ENCODE measurements at regions not wholly inside any gene's neighbourhood (a gene's known extent, or its start where the extent isn't known, plus 50 kb on each side); places are given as distances from the start of the nearest gene placed in this dataset.

DNA sequence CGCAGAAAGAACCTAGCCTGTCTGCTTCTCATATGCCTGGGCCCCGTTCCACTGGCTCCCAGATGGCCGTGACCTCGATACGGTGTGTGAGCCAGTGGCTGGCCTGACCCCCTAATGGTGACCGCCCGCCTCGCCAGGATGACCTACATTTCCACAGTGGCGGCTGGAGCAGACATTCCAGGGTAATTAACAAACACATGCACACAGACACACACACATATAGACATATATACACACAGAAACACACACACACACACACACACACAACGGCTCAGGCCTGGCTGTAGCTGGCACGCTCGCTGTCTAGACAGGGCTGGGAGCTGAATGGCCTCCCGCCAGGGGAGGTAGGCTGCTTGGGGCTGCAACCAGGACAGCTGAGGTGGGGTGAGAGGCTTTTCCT lies 227.1 kb downstream of the ANKRD60 start:
- Mint-ChIP-seq H3K4me1 (ENCODE audit: low read depth, unreplicated experiment) (no peaks in the 10 kb centered on the region), H3K4me3 (ENCODE audit: unreplicated experiment) (no peak overlapping the region), H3K27me3 (ENCODE audit: insufficient read depth, unreplicated experiment) (no peaks in the 10 kb centered on the region), H3K9me3 (ENCODE audit: unreplicated experiment) (peaks cover 9% of the 10 kb centered on the region), H3K27ac (ENCODE audit: unreplicated experiment) (no peak overlapping the region), H3K36me3 (ENCODE audit: insufficient read depth, unreplicated experiment) (no peaks in the 10 kb centered on the region)
- CTCF ChIA-PET: no interaction called here
- H3K36me3 ChIP-seq (ENCODE audit: control insufficient read depth, insufficient read depth, low read length): no peaks in the 10 kb centered on the region
- TF ChIP-seq, protein P1, sequence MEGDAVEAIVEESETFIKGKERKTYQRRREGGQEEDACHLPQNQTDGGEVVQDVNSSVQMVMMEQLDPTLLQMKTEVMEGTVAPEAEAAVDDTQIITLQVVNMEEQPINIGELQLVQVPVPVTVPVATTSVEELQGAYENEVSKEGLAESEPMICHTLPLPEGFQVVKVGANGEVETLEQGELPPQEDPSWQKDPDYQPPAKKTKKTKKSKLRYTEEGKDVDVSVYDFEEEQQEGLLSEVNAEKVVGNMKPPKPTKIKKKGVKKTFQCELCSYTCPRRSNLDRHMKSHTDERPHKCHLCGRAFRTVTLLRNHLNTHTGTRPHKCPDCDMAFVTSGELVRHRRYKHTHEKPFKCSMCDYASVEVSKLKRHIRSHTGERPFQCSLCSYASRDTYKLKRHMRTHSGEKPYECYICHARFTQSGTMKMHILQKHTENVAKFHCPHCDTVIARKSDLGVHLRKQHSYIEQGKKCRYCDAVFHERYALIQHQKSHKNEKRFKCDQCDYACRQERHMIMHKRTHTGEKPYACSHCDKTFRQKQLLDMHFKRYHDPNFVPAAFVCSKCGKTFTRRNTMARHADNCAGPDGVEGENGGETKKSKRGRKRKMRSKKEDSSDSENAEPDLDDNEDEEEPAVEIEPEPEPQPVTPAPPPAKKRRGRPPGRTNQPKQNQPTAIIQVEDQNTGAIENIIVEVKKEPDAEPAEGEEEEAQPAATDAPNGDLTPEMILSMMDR (IDR thresholded peaks at IDR 0.05; ENCODE audit: insufficient read depth in 1 of 2, low read depth in 1 of 2, low read length in 1 of 2, severe bottlenecking in 1 of 2, unreplicated experiment in 1 of 2): no peak
- POLR2A ChIA-PET: no interaction called here
- H3K9me3 ChIP-seq: peaks cover 6% of the 10 kb centered on the region; the same call in 1 of the 2 replicates
- no peaks in the 10 kb centered on the region for H3K4me1 ChIP-seq
- no TSS peak for BruUV-seq (replicated peaks)
- no peaks in the 10 kb centered on the region for H3K27me3 ChIP-seq (replicated peaks; ENCODE audit: control insufficient read depth, insufficient read depth, low read length)
- no peak for DNase-seq
- H3K4me3 ChIP-seq (ENCODE audit: low read depth, low read length): no peak overlapping the region
- intact Hi-C loops (cut with micrococcal nuclease; ENCODE audit: unreplicated experiment): no loop called here

DNA sequence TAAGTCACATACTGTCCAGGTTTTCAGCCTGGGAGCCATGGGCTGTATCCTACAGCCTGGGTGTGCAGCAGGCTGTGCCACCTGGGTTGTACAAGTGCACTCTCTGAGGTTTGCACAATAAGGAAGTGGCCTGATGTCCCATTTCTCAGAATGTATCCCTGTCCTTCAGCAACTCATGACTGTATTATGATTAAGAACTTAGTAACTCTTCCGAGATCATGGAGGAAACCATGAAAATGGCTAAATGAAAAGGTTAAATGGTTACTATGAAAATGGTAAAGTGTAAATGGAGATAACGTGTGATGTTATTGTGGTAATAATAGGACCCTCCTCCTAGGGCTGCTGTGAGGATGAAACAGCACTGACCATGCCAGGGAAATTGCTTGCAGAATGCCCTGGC lies 227.6 kb downstream of the ANKRD60 start:
- no peaks in the 10 kb centered on the region for H3K27me3 Mint-ChIP-seq (ENCODE audit: insufficient read depth, unreplicated experiment)
- no peak overlapping the region for H3K27ac Mint-ChIP-seq (ENCODE audit: unreplicated experiment)
- no peak overlapping the region for H3K4me3 ChIP-seq (ENCODE audit: low read depth, low read length)
- no peaks in the 10 kb centered on the region; the same call in 1 of the 2 replicates for H3K27me3 ChIP-seq (replicated peaks; ENCODE audit: control insufficient read depth, insufficient read depth, low read length)
- intact Hi-C loops (cut with micrococcal nuclease; ENCODE audit: unreplicated experiment): no loop called here
- no peak overlapping the region for H3K4me3 Mint-ChIP-seq (ENCODE audit: unreplicated experiment)
- H3K4me1 Mint-ChIP-seq (ENCODE audit: low read depth, unreplicated experiment): no peaks in the 10 kb centered on the region
- CTCF ChIA-PET: no interaction called here
- peaks cover 9% of the 10 kb centered on the region for H3K9me3 Mint-ChIP-seq (ENCODE audit: unreplicated experiment)
- DNase-seq: no peak
- POLR2A ChIA-PET: no interaction called here
- H3K36me3 Mint-ChIP-seq (ENCODE audit: insufficient read depth, unreplicated experiment): no peaks in the 10 kb centered on the region
- TF ChIP-seq, protein P1 (IDR thresholded peaks at IDR 0.05; ENCODE audit: insufficient read depth in 1 of 2, low read depth in 1 of 2, low read length in 1 of 2, severe bottlenecking in 1 of 2, unreplicated experiment in 1 of 2): no peak
- no TSS peak for BruUV-seq (replicated peaks)
- peaks cover 6% of the 10 kb centered on the region; the same call in 1 of the 2 replicates for H3K9me3 ChIP-seq
- no peaks in the 10 kb centered on the region for H3K36me3 ChIP-seq (ENCODE audit: control insufficient read depth, insufficient read depth, low read length)
- H3K4me1 ChIP-seq: no peaks in the 10 kb centered on the region

DNA sequence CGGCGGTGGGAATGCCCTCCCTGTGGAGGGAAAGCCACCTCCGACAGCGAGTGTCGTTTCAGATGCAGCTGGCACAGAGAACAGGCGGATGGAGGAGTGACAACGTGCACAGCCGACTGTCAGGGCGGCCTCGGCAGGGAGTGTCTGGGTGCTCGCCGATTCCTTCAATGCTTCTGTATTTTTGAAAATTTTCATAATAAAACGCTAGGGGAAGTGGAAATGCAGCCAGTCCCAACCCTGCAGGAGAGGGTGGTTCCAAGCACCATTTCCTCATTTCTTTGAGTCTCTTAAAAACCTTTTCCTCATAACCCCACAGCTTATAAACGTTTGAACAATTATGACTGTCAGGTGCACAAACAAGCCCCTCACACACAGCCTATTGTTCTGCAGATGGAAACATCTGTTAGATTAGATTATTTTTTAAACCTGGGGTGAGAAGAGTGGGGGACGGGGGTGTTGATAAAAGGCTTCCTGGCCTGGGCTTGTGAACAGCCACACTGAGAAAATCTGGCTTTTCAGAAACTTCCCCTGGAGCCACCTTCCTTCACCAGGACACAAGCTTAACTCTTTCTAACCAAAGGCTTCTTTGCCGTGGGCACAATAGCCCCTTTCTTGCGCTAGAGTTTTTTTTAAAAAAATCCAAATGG lies 228.9 kb downstream of the ANKRD60 start:
- intact Hi-C loops (cut with micrococcal nuclease; ENCODE audit: unreplicated experiment): no loop called here
- Mint-ChIP-seq H3K27ac (ENCODE audit: unreplicated experiment) (no peak overlapping the region), H3K4me1 (ENCODE audit: low read depth, unreplicated experiment) (no peaks in the 10 kb centered on the region)

More for the DNA sequence above, 228.9 kb downstream of the ANKRD60 start:
- peaks cover 5% of the 10 kb centered on the region; the same call in 1 of the 2 replicates for H3K9me3 ChIP-seq
- BruUV-seq (replicated peaks): no TSS peak
- POLR2A ChIA-PET: no interaction called here
- Mint-ChIP-seq H3K4me3 (ENCODE audit: unreplicated experiment) (no peak overlapping the region), H3K36me3 (ENCODE audit: insufficient read depth, unreplicated experiment) (no peaks in the 10 kb centered on the region), H3K27me3 (ENCODE audit: insufficient read depth, unreplicated experiment) (peaks cover 4% of the 10 kb centered on the region), H3K9me3 (ENCODE audit: unreplicated experiment) (peaks cover 4% of the 10 kb centered on the region)
- TF ChIP-seq, protein P1 (IDR thresholded peaks at IDR 0.05; ENCODE audit: insufficient read depth in 1 of 2, low read depth in 1 of 2, low read length in 1 of 2, severe bottlenecking in 1 of 2, unreplicated experiment in 1 of 2): no peak
- DNase-seq: no peak
- no peaks in the 10 kb centered on the region for H3K4me1 ChIP-seq
- H3K27me3 ChIP-seq (replicated peaks; ENCODE audit: control insufficient read depth, insufficient read depth, low read length): peaks cover 1% of the 10 kb centered on the region
- no peak overlapping the region for H3K4me3 ChIP-seq (ENCODE audit: low read depth, low read length)
- CTCF ChIA-PET: interaction anchor here (0.6 kb wide), 1 partner anchor 173 kb away, joined by 3 read pairs; no protein-coding TSS in a partner anchor
- no peaks in the 10 kb centered on the region for H3K36me3 ChIP-seq (ENCODE audit: control insufficient read depth, insufficient read depth, low read length)
